HepG2 (cell line): ENCODE measurements at regions not wholly inside any gene's neighbourhood (a gene's known extent, or its start where the extent isn't known, plus 50 kb on each side); places are given as distances from the start of the nearest gene placed in this dataset.

Source experiments
- AHR ChIP-seq: IDR thresholded peaks from 2 replicates; pipeline ENCODE4 v1.6.1; 2018; ENCODE audit warnings: missing genetic modification reagents, missing compliant biosample characterization
- ARID3A ChIP-seq: IDR thresholded peaks from 2 replicates; pipeline ENCODE4 v1.6.1; 2012; ENCODE audit warnings: low read depth, low read length, improper control_type of control experiment
- CEBPG ChIP-seq: IDR thresholded peaks from 2 replicates; pipeline ENCODE4 v1.6.1; 2016
- CENPBD1 ChIP-seq: sonication (generic); formaldehyde crosslinking; IDR thresholded peaks from 2 replicates; pipeline ENCODE4 v1.8.0; 2022; ENCODE audit warnings: missing genetic modification reagents, low read depth, mild to moderate bottlenecking, borderline replicate concordance
- HMGXB4 ChIP-seq, 2 experiments: sonication (generic) in 1 of 2; formaldehyde crosslinking in 1 of 2; IDR thresholded peaks; 2 replicates each; pipeline versions ENCODE4 v1.4.0 to v1.6.1; 2018 to 2020; ENCODE audit warnings: missing genetic modification reagents in 2 of 2, borderline replicate concordance in 1 of 2, low read depth in 1 of 2, mild to moderate bottlenecking in 1 of 2, missing biosample characterization in 1 of 2
- NFE2 ChIP-seq: sonication (generic); formaldehyde crosslinking; IDR thresholded peaks from 2 replicates; pipeline ENCODE4 v1.4.0; 2020; ENCODE audit warnings: missing genetic modification reagents
- PTBP1 ChIP-seq: fragments of 200-400 bp; formaldehyde crosslinking; IDR thresholded peaks from 2 replicates; pipeline ENCODE4 v1.6.1; 2018; ENCODE audit warnings: low read length, low read depth; ENCODE audit not compliant: poor library complexity, severe bottlenecking
- SKI ChIP-seq: fragments of 450-650 bp; IDR thresholded peaks from one replicate; pipeline ENCODE4 v1.6.1; 2018; ENCODE audit warnings: mild to moderate bottlenecking; ENCODE audit not compliant: partially characterized antibody
- SP140L ChIP-seq: sonication (generic); formaldehyde crosslinking; IDR thresholded peaks from 2 replicates; pipeline ENCODE4 v1.4.0; 2020; ENCODE audit warnings: missing genetic modification reagents, borderline replicate concordance
- SP5 ChIP-seq: IDR thresholded peaks from 2 replicates; pipeline ENCODE4 v1.6.1; 2016; ENCODE audit warnings: low read depth, borderline replicate concordance
- STAT5B ChIP-seq: sonication (generic); formaldehyde crosslinking; IDR thresholded peaks from 2 replicates; pipeline ENCODE4 v1.4.0; 2020; ENCODE audit warnings: missing genetic modification reagents
- ZBTB38 ChIP-seq: sonication (generic); formaldehyde crosslinking; IDR thresholded peaks from 2 replicates; pipeline ENCODE4 v1.5.1; 2020; ENCODE audit warnings: mild to moderate bottlenecking, missing genetic modification reagents
- ZNF383 ChIP-seq: sonication (generic); formaldehyde crosslinking; IDR thresholded peaks from 2 replicates; pipeline ENCODE4 v1.4.0; 2020; ENCODE audit warnings: missing genetic modification reagents, mild to moderate bottlenecking, borderline replicate concordance
- ZNF737 ChIP-seq: sonication (generic); formaldehyde crosslinking; IDR thresholded peaks from 2 replicates; pipeline ENCODE4 v1.5.0; 2020; ENCODE audit warnings: missing genetic modification reagents, mild to moderate bottlenecking, borderline replicate concordance
- ZNF768 ChIP-seq: sonication (generic); formaldehyde crosslinking; IDR thresholded peaks from 2 replicates; pipeline ENCODE4 v1.4.0; 2020; ENCODE audit warnings: missing genetic modification reagents
- ZNF781 ChIP-seq: sonication (generic); formaldehyde crosslinking; IDR thresholded peaks from 2 replicates; pipeline ENCODE4 v1.5.1; 2020; ENCODE audit warnings: borderline replicate concordance, mild to moderate bottlenecking, missing genetic modification reagents; ENCODE audit errors: not compliant biosample characterization
- TF ChIP-seq, protein P1 (sequence below): sonication (generic); formaldehyde crosslinking; IDR thresholded peaks from one replicate; pipeline ENCODE4 v1.5.1; 2020; ENCODE audit warnings: mild to moderate bottlenecking, missing genetic modification reagents; ENCODE audit errors: not compliant biosample characterization

DNA sequence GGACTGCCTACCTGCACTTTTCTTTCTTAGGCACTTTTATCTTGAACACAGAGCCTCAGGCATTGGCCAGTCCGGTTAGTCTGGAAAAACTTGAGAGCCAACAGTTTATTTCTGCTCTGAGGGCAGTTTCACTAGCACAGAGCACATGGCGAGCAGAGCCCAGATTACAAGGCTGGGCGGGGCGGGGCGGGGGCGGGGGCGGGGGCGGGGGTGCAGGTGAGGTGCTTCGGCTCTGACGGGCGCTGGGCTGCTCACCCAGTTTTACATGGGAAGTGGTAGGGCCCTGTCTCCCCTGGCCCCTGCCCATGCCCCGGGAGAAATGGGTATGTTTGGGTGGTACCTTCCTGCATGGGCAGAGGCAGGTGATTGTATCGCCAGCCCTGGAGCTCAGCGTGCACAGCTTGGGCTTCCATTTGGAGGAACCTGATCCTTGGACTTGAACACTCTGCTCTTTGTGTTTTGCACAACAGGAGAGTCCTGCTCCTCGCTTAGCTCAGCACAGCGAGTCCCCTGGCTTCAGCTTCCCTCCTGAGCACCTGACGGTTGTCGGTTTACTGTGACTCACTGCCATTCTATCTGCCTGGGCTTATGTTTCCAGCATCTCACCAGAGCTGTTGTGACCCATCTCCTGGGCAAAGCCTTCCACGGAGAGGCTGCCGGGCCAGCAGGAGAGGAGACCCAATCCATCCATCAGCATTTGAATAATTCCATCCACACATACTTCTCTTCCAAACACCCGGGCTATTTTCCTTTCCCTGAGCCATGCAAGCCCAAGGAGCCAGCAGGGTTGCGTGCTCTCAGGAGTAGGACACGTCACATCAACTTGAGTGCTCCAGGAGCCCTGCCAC lies 108.5 kb downstream of the ARF6 start (continued):
- TF ChIP-seq ZNF383 (CRISPR knock-in tag) (no peak), ZNF781 (CRISPR knock-in tag) (no peak), CENPBD1 (CRISPR knock-in tag) (no peak), ARID3A (no peak), ZNF768 (CRISPR knock-in tag) (peak; percentile 86; the same call in 1 of the 2 replicates), SP5 (CRISPR knock-in tag) (peak; percentile 28; the same call in 1 of the 2 replicates), HMGXB4 (CRISPR knock-in tag; IDR thresholded peaks at IDR 0.05; ENCODE audit: borderline replicate concordance in 1 of 2, low read depth in 1 of 2) (0 out of 4 replicates have a peak, but pooled peaks of 1 of the 2 experiments have one; percentile 54), PTBP1 (no peak), STAT5B (CRISPR knock-in tag) (no peak), NFE2 (CRISPR knock-in tag) (no peak), AHR (CRISPR knock-in tag) (no peak), SKI (no peak), ZBTB38 (CRISPR knock-in tag) (peak; percentile 86), ZNF737 (CRISPR knock-in tag) (no peak), SP140L (CRISPR knock-in tag) (no peak), CEBPG (CRISPR knock-in tag) (peak; percentile 60)
- TF ChIP-seq, protein P1, sequence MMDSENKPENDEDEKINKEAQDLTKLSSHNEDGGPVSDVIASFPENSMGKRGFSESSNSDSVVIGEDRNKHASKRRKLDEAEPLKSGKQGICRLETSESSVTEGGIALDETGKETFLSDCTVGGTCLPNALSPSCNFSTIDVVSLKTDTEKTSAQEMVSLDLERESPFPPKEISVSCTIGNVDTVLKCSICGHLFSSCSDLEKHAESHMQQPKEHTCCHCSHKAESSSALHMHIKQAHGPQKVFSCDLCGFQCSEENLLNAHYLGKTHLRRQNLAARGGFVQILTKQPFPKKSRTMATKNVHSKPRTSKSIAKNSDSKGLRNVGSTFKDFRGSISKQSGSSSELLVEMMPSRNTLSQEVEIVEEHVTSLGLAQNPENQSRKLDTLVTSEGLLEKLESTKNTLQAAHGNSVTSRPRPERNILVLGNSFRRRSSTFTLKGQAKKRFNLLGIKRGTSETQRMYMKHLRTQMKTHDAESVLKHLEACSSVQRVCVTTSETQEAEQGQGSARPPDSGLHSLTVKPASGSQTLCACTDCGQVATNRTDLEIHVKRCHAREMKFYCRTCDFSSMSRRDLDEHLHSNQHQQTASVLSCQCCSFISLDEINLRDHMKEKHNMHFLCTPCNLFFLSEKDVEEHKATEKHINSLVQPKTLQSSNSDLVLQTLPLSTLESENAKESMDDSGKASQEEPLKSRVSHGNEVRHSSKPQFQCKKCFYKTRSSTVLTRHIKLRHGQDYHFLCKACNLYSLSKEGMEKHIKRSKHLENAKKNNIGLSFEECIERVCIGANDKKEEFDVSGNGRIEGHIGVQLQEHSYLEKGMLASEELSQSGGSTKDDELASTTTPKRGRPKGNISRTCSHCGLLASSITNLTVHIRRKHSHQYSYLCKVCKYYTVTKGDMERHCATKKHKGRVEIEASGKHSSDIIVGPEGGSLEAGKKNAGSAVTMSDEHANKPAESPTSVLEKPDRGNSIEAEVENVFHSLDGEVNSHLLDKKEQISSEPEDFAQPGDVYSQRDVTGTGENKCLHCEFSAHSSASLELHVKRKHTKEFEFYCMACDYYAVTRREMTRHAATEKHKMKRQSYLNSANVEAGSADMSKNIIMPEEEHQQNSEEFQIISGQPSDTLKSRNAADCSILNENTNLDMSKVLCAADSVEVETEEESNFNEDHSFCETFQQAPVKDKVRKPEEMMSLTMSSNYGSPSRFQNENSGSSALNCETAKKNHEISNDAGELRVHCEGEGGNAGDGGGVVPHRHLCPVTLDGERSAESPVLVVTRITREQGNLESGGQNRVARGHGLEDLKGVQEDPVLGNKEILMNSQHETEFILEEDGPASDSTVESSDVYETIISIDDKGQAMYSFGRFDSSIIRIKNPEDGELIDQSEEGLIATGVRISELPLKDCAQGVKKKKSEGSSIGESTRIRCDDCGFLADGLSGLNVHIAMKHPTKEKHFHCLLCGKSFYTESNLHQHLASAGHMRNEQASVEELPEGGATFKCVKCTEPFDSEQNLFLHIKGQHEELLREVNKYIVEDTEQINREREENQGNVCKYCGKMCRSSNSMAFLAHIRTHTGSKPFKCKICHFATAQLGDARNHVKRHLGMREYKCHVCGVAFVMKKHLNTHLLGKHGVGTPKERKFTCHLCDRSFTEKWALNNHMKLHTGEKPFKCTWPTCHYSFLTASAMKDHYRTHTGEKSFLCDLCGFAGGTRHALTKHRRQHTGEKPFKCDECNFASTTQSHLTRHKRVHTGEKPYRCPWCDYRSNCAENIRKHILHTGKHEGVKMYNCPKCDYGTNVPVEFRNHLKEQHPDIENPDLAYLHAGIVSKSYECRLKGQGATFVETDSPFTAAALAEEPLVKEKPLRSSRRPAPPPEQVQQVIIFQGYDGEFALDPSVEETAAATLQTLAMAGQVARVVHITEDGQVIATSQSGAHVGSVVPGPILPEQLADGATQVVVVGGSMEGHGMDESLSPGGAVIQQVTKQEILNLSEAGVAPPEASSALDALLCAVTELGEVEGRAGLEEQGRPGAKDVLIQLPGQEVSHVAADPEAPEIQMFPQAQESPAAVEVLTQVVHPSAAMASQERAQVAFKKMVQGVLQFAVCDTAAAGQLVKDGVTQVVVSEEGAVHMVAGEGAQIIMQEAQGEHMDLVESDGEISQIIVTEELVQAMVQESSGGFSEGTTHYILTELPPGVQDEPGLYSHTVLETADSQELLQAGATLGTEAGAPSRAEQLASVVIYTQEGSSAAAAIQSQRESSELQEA (CRISPR knock-in tag) = no peak
